Gastrocnemius medialis (tissue), 4 donors: ENCODE measurements at regions not wholly inside any gene's neighbourhood (a gene's known extent, or its start where the extent isn't known, plus 50 kb on each side); places are given as distances from the start of the nearest gene placed in this dataset.

Experiments
- POLR2A ChIP-seq, 2 donors: fragments of 450-650 bp; IDR thresholded peaks; one replicate each; pipeline ENCODE4 v1.6.1; 2017; ENCODE audit warnings: antibody characterized with exemption in 2 of 2, mild to moderate bottlenecking in 2 of 2, moderate library complexity in 2 of 2
- TF ChIP-seq, protein P1 (sequence below), 5 experiments: fragments of 450-650 bp in 3 of 5; fragments of 200-600 bp in 2 of 5; sonication (generic) in 2 of 5; IDR thresholded peaks in 4 of 5; conservative IDR thresholded peaks in 1 of 5; 1 replicate in 4 of 5; 2 replicates in 1 of 5; pipeline ENCODE4 v1.5.1; 2016 to 2019; ENCODE audit warnings: antibody characterized with exemption in 5 of 5, mild to moderate bottlenecking in 3 of 5, moderate library complexity in 3 of 5

- TF ChIP-seq, protein P1, sequence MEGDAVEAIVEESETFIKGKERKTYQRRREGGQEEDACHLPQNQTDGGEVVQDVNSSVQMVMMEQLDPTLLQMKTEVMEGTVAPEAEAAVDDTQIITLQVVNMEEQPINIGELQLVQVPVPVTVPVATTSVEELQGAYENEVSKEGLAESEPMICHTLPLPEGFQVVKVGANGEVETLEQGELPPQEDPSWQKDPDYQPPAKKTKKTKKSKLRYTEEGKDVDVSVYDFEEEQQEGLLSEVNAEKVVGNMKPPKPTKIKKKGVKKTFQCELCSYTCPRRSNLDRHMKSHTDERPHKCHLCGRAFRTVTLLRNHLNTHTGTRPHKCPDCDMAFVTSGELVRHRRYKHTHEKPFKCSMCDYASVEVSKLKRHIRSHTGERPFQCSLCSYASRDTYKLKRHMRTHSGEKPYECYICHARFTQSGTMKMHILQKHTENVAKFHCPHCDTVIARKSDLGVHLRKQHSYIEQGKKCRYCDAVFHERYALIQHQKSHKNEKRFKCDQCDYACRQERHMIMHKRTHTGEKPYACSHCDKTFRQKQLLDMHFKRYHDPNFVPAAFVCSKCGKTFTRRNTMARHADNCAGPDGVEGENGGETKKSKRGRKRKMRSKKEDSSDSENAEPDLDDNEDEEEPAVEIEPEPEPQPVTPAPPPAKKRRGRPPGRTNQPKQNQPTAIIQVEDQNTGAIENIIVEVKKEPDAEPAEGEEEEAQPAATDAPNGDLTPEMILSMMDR (IDR thresholded peaks at IDR 0.05 in 4 of 5, conservative IDR thresholded peaks at IDR 0.05 in 1 of 5), result no peak
- no peak for TF ChIP-seq POLR2A (IDR thresholded peaks at IDR 0.05)
These were observed 957.8 kb upstream of the CTNND2 start for GRCh38 chr5:12861886-12862654.
